Islet precursor cell (in vitro differentiated cells): ENCODE measurements at regions not wholly inside any gene's neighbourhood (a gene's known extent, or its start where the extent isn't known, plus 50 kb on each side); places are given as distances from the start of the nearest gene placed in this dataset.
"Not testable (repeated sequence)": the region's sequence is repeated elsewhere in the genome, so short reads cannot be mapped to it uniquely, and the experiment has no call there.

Experiments used
- DNase-seq: peaks from one replicate; pipeline ENCODE4 v3.0.0-alpha.2; 2018

- DNase-seq: not testable (repeated sequence)
Measured at GRCh38 chr21:14008006-14008405, 202.7 kb downstream of the LIPI start.

- not testable (repeated sequence) for DNase-seq
Measured at GRCh38 chr21:14006144-14006543, 204.6 kb downstream of the LIPI start.

- DNase-seq: peak; percentile 28
Measured at GRCh38 chr21:13986996-13987958, 223.5 kb downstream of the LIPI start.

DNA sequence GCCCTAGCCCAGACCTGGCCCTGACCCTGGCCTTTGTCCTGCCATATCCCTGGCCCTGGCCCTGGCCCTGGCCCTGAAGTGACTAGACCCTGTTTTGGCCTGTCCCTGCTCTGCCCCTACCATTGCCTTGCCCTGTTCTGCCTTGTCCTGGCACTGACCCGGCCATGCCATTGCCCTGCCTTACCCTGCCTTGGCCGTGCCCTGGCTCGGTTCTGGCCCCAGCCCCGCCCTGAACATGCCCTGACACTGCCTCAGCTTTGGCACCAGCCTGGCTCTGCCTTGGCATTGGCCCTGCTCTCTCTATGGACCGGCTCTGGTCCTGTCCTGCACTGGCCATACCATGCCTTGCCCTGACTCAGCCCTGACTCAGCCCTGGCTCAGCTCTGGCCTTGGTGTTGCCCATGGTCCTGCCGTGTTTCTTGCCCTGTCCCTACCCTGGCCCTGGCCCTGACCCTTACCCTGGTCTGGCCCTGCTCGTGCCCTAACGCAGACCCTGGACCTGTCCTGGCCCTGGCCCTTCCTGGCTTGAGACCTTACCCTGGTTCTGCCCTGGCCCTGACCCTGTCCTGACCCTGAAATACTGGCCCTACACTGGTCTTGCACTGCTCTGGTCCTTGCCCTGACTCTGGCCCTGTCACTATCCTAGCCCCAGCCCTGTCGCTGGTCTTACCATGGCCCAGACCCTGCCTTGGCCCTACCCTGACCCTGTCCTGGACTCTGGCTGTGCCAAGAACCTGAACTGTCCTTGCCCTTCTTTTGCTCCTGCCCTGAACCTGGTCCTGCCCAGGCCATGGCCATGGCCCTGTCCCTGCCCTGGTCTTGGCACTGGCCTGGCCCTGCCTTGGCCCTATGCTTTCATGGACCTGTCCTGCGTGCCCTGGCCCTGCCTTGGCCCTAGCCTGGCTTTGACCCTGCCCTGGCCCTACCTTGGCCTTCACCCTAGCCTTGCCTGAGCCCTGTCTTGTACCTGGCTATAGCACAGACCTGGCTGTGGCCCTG is 224.6 kb downstream of the LIPI start:
- peak; percentile 36 for DNase-seq

DNA sequence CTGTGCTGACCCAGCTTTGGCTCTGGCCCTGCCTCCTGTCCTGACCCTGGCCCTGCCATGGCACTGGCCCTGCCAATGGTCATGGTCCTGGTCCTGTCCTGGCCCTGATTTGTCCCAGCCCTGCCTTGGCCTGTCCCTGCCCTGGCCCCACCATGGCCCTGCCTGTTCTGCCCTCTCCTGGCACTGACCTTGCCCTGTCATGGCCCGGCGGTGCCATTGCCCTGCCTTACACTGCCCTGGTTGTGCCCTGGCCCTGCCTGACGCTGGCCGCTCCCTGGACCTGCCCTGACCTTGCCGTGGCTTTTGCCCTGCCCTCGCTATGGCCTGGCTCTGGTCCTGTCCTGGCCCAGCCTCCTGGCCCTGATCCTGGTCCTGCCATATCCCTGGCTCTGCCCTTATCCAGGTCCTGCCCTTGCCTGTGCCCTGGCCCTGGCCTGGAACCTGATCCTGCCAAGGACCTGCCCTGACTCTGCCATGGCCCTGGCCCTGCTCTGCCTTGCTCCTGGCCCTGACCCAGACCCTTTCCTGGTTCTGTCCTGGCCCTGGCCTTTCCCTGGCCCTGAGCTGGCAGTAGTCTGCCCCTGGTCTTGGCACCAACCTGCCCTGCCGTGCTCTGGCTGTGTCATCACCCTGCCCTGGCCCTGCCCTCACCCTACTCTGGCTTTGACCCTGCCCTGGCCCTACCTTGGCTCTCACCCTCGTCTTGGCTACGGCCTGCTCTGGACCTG is 225.5 kb downstream of the LIPI start:
- DNase-seq: not testable (repeated sequence)

DNA sequence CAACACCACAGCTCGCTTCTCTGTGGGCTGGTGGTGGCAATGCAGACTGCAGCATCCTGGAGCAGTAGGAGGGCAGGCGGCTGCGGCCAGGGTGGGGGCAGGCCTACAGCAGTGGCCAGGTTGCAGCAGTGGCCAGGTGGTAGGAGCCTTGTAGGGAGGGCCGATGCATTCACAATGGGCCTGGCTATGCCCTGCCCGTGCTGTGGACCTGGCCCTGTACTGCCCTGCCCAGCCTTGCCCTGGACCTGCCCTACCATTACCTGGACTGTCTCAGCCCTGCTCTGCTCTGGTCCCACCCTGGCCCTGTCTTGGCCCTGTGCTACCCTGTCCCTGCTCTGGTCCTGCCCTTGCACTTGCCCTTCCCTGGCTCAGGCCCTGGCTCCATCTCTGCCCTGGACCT is 226.0 kb downstream of the LIPI start:
- DNase-seq: not testable (repeated sequence)

DNA sequence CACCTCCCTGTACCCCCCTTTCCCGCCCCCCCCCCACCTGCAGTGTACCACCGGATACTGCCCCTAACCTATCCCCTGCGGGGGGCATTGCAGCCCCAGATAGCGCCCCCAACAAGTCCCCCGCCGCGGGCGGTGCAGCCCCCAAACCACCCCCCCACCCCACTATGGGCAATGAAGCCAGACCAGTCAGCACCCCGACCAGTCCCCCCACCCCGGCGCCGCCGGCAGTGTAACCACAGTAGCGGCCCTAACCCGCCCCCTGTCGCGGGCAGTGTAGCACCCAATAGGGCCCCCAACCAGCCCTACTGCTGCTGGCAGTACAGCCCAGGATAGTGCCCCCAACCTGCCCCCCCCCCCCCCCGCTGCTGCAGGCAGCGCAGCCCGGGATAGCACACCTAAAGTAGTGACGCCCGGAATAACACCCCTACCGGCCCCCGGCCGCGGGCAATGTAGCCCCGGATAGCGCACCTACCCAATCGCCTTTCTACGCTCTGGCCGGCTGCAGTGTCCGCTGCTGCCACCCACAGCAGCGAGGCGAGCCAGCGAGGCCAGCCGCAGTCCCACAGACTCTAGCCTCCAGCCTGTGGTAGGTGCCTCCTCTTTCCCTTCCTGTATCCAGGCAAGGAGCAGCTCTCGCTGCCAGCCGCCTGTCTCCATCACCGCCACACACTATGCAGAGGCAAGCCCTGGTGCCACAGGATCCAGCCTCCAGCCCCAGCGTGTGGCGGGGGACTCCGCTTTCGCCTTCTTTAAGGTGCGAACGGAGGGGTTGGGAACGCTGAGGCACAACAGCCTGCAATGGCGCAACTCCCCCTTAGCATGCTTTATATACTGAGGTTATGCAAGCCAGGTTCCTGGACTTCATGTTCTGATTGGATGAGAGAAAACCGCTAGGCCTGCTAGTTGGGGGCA is 229.3 kb downstream of the LIPI start:
- DNase-seq: peak; percentile 35

GRCh38 chr21:13980115-13980662 is 230.6 kb downstream of the LIPI start:
- DNase-seq: peak; percentile 88

DNA sequence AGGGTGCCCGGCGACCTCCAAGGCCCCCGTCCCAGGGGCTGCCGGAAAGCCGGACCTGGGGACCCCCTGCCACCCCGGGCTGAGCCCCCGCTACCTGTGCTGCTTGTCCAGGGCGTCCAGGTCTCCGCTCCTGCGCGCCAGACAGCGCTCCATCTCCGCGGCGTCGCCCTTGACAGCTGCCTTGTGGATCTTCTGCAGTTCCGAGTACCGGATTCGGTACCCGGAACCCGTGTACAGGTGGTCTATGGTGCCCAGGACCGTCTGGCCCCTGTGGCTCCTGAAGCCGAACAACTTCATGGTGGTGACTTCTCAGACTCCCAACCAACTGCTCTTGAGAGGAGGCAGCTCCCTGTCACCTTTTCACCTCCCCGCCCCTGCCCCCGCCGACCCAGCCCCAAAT is 231.1 kb downstream of the LIPI start:
- not testable (repeated sequence) for DNase-seq

GRCh38 chr21:13974582-13974981 is 236.2 kb downstream of the LIPI start:
- DNase-seq: not testable (repeated sequence)

- not testable (repeated sequence) for DNase-seq
Measured at GRCh38 chr21:13969853-13970252, 240.9 kb downstream of the LIPI start.

DNA sequence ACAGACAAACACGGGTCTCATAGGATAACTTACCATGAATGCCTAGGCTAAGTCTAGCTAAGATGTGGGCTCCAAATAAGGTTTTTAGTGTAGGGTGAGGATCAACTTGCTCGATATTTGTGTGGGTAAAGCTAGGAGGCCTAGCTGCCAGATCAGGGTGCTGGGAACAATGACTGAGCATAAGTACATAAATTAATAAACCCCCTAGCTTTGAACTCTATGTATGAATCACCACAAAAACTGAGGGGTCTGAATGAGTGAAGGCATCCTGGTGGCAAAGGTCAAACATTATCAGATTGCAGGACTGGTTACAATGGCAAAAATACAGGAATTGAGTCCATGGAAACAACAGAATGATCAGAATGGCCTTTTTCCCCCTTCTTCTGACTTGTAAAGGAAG is 241.8 kb downstream of the LIPI start:
- DNase-seq: not testable (repeated sequence)

DNA sequence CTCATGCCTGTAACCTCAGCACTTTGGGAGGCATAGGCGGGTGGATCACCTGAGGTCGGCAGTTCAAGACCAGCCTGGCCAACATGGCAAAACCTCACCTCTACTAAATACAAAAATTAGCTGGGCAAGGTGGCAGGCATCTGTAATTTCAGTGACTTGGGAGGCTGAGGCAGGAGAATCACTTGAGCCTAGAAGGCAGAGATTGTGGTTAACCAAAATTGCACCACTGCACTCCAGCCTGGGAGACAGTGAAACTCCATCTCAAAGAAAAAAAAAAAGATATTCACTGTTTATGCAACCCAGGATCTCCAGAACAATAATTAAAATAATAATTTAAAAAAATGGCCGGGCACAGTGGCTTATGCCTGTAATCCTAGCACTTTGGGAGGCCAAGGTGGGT is 247.5 kb downstream of the LIPI start:
- DNase-seq: not testable (repeated sequence)

DNA sequence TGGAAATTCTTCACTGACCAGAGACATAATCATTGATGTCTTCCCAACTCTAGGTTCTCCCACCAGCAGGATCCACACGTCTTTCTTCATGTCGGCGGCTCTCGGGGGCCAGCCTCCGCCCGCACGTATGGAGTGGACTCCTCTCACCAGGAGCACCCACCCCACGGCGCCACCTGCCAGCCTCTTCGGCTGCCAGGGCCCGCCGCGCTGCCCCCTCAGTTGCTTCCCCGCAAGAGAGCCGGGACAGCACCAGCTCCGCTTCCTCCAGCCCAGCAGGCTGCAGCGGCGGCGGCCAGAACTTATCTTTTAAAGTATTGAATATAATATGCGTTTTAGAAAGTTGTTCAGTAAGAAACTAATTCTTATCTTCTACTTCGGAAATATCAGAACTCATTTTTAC is 273.5 kb downstream of the LIPI start:
- DNase-seq: no peak

GRCh38 chr21:13936033-13936937 is 274.5 kb downstream of the LIPI start:
- peak; percentile 31 for DNase-seq

DNA sequence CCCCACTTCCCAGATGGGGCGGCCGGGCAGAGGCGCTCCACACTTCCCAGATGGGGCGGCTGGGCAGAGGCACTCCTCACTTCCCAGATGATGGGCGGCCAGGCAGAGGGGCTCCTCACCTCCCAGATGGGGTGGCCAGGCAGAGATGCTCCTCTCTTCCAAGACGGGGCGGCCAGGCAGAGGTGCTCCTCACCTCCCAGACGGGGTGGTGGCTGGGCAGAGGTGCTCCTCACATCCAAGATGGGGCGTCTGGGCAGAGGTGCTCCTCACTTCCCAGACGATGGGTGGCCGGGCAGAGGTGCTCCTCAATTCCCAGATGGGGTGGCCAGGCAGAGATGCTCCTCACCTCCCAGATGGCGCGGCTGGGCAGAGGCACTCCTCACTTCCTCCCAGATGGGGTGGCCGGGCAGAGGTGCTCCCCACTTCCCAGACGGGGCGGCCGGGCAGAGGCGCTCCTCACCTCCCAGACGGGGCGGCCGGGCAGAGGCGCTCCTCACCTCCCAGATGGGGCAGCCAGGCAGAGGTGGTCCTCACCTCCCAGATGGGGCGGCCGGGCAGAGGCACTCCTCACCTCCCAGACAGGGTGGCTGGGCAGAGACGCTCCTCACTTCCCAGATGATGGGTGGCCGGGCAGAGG is 275.2 kb downstream of the LIPI start:
- not testable (repeated sequence) for DNase-seq

DNA sequence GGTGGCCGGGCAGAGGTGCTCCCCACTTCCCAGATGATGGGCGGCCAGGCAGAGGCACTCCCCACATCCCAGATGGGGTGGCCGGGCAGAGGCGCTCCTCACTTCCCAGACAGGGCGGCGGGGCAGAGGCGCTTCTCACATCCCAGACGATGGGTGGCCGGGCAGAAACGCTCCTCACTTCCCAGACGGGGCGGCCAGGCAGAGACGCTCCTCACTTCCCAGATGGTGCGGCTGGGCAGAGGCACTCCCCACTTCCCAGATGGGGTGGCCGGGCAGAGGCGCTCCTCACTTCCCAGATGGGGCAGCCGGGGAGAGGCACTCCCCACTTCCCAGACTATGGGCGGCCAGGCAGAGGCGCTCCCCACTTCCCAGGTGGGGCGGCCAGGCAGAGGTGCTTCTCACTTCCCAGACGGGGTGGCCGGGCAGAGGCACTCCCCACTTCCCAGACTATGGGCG is 275.8 kb downstream of the LIPI start:
- DNase-seq: not testable (repeated sequence)

DNA sequence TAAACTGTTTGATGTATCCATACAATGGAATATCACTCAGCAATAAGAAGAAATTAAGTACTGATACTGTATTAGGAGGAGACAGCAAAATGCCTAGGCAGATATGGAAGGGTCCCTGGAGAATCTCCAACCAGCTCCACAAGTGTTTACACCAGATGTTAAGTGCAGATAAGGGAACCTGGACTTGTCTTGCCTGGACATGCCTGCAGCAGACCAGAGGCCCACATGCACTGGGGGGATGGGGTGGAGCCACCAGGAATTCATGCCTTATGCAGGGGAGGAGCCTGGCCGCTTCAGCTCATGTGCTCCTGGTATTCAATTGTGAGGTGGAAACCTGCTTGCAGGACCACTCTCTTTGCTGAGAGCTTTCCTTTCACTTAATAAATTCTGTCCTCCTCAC is 287.6 kb downstream of the LIPI start:
- DNase-seq: not testable (repeated sequence)

- DNase-seq: not testable (repeated sequence)
Measured at GRCh38 chr21:13921455-13921854, 289.3 kb downstream of the LIPI start.
